Tibial artery (tissue), 4 donors: ENCODE measurements at regions not wholly inside any gene's neighbourhood (a gene's known extent, or its start where the extent isn't known, plus 50 kb on each side); places are given as distances from the start of the nearest gene placed in this dataset.

ENCODE experiments used
- DNase-seq, 2 donors: peaks; one replicate each; pipeline ENCODE4 v3.0.0-alpha.2; 2019
- H3K27ac ChIP-seq, 2 donors: fragments of 200-600 bp; sonication (generic) in 1 of 2; 1 replicate in 1 of 2; 2 replicates in 1 of 2; pipeline ENCODE4 v1.5.1; 2018 to 2019; ENCODE audit warnings: mild to moderate bottlenecking in 1 of 2
- H3K27me3 ChIP-seq, 2 donors: fragments of 200-600 bp; sonication (generic) in 1 of 2; one replicate each; pipeline versions ENCODE4 v1.5.1 to v1.6.0; 2016 to 2019
- H3K36me3 ChIP-seq, 3 donors: fragments of 200-600 bp; sonication (generic) in 2 of 3; one replicate each; pipeline ENCODE4 v1.5.1; 2016 to 2019; ENCODE audit warnings: mild to moderate bottlenecking in 2 of 3
- H3K4me1 ChIP-seq, 4 donors: fragments of 200-600 bp; sonication (generic) in 2 of 4; 1 replicate in 3 of 4; 2 replicates in 1 of 4; pipeline ENCODE4 v1.5.1; 2016 to 2019
- H3K4me3 ChIP-seq, 2 donors: fragments of 200-600 bp; sonication (generic) in 1 of 2; 1 replicate in 1 of 2; 2 replicates in 1 of 2; pipeline ENCODE4 v1.5.1; 2018 to 2019; ENCODE audit warnings: mild to moderate bottlenecking in 2 of 2
- H3K9me3 ChIP-seq, 3 donors: fragments of 200-600 bp; sonication (generic) in 1 of 3; one replicate each; pipeline ENCODE4 v1.5.1; 2016 to 2019
- intact Hi-C: fragments of 100-400 bp; cut with DNase I; formaldehyde crosslinking; loops from one replicate; pipeline ENCODE4 v1.15.0; 2023; ENCODE audit warnings: low total_unique reads
- TF ChIP-seq, protein P1 (sequence below), 2 experiments: fragments of 200-600 bp in 1 of 2; fragments of 450-650 bp in 1 of 2; IDR thresholded peaks; one replicate each; pipeline ENCODE4 v1.5.1; 2017 to 2019; ENCODE audit warnings: antibody characterized with exemption in 2 of 2, mild to moderate bottlenecking in 1 of 2, moderate library complexity in 1 of 2

DNA sequence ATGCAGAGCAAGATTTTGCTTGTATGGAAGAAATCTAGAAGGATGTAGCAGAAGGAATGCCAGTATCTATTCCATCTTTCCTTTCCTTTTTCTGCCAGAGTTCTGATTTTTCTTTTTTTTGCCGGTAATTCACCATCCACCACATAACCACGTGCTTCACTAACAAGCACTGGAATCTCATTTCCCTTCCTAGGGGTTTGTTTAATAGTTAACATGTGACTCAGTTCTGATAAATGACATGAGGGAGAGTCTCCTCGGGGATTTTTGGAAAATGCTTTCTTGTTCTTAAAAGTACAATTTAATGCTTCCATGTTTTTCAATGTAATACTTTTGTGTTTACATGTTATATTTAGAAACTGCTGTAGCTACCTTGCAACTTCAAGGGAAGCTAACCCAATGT, 590.2 kb downstream of the SH2D4B start:
- H3K36me3 ChIP-seq = no peaks in the 10 kb centered on the region
- no peak overlapping the region for H3K4me3 ChIP-seq
- no peak for DNase-seq
- no peaks in the 10 kb centered on the region for H3K27me3 ChIP-seq
- no peaks in the 10 kb centered on the region for H3K4me1 ChIP-seq
- intact Hi-C loops = no loop called here
- TF ChIP-seq, protein P1, sequence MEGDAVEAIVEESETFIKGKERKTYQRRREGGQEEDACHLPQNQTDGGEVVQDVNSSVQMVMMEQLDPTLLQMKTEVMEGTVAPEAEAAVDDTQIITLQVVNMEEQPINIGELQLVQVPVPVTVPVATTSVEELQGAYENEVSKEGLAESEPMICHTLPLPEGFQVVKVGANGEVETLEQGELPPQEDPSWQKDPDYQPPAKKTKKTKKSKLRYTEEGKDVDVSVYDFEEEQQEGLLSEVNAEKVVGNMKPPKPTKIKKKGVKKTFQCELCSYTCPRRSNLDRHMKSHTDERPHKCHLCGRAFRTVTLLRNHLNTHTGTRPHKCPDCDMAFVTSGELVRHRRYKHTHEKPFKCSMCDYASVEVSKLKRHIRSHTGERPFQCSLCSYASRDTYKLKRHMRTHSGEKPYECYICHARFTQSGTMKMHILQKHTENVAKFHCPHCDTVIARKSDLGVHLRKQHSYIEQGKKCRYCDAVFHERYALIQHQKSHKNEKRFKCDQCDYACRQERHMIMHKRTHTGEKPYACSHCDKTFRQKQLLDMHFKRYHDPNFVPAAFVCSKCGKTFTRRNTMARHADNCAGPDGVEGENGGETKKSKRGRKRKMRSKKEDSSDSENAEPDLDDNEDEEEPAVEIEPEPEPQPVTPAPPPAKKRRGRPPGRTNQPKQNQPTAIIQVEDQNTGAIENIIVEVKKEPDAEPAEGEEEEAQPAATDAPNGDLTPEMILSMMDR (IDR thresholded peaks at IDR 0.05) = no peak
- H3K9me3 ChIP-seq = no peaks in the 10 kb centered on the region
- no peak overlapping the region for H3K27ac ChIP-seq

DNA sequence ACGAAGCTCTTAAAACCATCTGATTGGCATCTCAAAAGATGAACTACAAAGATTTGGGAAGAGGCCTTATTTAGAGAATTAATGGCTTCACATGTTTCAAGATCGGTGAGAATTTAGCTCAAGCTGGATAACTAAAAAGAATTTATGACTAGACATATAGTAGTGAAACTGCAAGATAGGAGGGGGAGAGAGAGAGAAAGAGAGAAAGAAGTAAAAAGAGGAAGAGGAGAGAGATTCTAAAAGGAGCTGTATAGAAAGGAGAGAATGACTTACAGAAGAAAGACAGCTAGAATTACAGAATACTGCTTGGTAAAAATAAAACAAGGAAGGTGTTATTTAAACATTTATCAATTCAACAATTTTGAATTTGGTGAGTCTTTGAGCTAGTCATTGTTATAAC, 592.3 kb downstream of the SH2D4B start:
- H3K9me3 ChIP-seq = no peaks in the 10 kb centered on the region
- intact Hi-C loops = no loop called here
- H3K4me3 ChIP-seq = no peak overlapping the region
- no peaks in the 10 kb centered on the region for H3K36me3 ChIP-seq
- DNase-seq = no peak
- TF ChIP-seq, protein P1 (IDR thresholded peaks at IDR 0.05) = no peak
- H3K27ac ChIP-seq = no peak overlapping the region
- no peaks in the 10 kb centered on the region for H3K27me3 ChIP-seq
- no peaks in the 10 kb centered on the region for H3K4me1 ChIP-seq

DNA sequence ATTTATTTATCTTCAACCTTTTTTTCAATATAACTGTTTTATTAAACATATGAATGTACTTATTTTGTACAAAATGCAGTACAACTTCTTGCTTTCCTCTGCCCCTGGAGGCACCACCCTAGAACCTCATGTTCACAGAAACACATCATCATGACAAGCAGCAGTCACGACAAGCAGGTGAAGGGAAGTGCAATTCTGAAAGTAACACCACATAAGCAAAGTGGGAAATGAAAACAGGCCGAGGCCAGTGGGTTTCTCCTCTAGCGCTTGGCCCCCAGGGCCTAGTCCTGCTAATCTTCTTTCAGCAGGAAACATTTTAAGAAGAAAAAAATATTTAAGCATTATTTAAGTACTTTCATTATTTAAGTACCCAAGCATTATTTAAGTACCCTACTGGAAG, 598.1 kb downstream of the SH2D4B start:
- H3K9me3 ChIP-seq = no peaks in the 10 kb centered on the region
- H3K36me3 ChIP-seq = no peaks in the 10 kb centered on the region
- no peak for DNase-seq
- no peak overlapping the region for H3K4me3 ChIP-seq
- TF ChIP-seq, protein P1 (IDR thresholded peaks at IDR 0.05) = no peak
- H3K4me1 ChIP-seq = no peaks in the 10 kb centered on the region
- intact Hi-C loops = no loop called here
- H3K27me3 ChIP-seq = no peaks in the 10 kb centered on the region
- H3K27ac ChIP-seq = no peak overlapping the region

DNA sequence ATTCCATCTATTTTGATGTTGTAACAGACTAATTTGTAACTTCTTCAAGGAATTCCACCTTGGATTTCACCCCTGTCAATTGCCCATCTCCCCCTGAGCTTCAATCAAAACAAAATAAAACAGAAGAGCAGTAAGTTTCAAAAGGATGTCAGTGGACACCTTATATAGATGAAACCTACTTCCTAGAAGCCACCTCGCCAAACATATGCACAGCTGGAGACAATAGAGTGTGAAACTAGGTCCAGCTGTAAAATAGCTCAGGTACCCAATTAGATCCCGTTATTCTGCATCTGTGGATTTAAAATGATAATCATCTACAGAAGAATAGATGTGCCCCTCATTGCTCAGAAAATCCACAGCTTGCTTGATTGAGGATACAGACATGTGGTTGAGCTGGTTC, 598.6 kb downstream of the SH2D4B start:
- TF ChIP-seq, protein P1 (IDR thresholded peaks at IDR 0.05) = no peak
- Histone ChIP-seq H3K36me3 (no peaks in the 10 kb centered on the region), H3K4me1 (no peaks in the 10 kb centered on the region), H3K4me3 (no peak overlapping the region), H3K27ac (no peak overlapping the region), H3K27me3 (no peaks in the 10 kb centered on the region), H3K9me3 (no peaks in the 10 kb centered on the region)
- no peak for DNase-seq
- intact Hi-C loops = no loop called here

DNA sequence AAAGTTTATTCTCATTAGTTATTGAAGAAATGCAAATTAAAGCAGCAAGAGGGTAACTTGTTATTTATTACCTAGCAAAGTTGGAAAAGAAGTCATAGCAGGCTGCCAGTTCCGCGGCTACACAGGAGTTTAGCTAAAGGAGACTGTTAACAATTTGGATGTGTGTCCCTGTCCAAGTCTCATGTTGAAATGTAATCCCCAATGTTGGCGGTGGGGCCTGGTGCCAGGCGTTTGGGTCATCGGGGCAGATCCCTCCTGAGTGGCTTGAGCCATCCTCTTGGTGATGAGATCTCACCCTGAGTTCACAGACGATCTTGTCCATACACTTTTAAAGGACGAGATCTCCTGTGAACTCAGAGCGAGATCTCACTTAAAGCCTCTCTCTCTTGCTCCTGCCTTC, 608.3 kb downstream of the SH2D4B start:
- no peaks in the 10 kb centered on the region for H3K4me1 ChIP-seq
- H3K4me3 ChIP-seq = no peak overlapping the region
- DNase-seq = no peak
- intact Hi-C loops = no loop called here
- H3K36me3 ChIP-seq = no peaks in the 10 kb centered on the region
- TF ChIP-seq, protein P1 (IDR thresholded peaks at IDR 0.05) = no peak
- no peak overlapping the region for H3K27ac ChIP-seq
- H3K9me3 ChIP-seq = no peaks in the 10 kb centered on the region
- H3K27me3 ChIP-seq = no peaks in the 10 kb centered on the region

DNA sequence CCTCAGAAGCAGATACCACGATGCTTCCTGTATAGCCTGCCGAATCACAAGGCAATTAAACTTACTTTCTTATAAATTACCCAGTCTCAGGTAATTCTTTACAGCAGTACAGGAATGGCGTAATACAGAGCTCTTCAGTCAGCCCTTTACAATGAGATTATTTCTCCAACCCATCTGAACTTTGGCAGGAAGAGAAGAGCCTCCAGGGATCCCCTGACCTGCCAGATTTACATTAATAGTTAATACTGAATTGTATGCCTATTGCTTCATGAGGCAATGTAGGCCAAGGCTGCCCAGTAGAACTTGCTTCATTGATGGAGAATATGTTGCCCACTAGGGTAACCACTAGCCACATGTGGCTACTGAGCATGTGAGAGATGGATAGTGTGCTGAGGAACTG, 608.7 kb downstream of the SH2D4B start:
- TF ChIP-seq, protein P1 (IDR thresholded peaks at IDR 0.05) = no peak
- no peaks in the 10 kb centered on the region for H3K27me3 ChIP-seq
- intact Hi-C loops = no loop called here
- no peaks in the 10 kb centered on the region for H3K9me3 ChIP-seq
- no peak for DNase-seq
- no peak overlapping the region for H3K4me3 ChIP-seq
- no peaks in the 10 kb centered on the region for H3K4me1 ChIP-seq
- no peaks in the 10 kb centered on the region for H3K36me3 ChIP-seq
- no peak overlapping the region for H3K27ac ChIP-seq
